ENCODE measurements at regions not wholly inside any gene's neighbourhood (a gene's known extent, or its start where the extent isn't known, plus 50 kb on each side); places are given as distances from the start of the nearest gene placed in this dataset.

GRCh38 chrX:23494741-23495140 lies 160.1 kb downstream of the PTCHD1 start:
- TF ChIP-seq CTCF (IDR thresholded peaks at IDR 0.05; ENCODE audit: control extremely low read depth, extremely low read depth), result no peak
- Histone ChIP-seq H3K27me3 (ENCODE audit: control insufficient read depth in 3 of 3, insufficient read depth in 3 of 3, low read length in 2 of 3) (peaks cover 0 to 2% (median 0%) of the 10 kb centered on the region in 3 donors), H3K9me3 (ENCODE audit: control insufficient read depth in 4 of 4, insufficient read depth in 3 of 4, low read length in 3 of 4) (peaks cover 0 to 2% (median under 1%) of the 10 kb centered on the region in 4 donors), H3K9ac (ENCODE audit: insufficient read depth in 1 of 2, low read length in 2 of 2) (no peak overlapping the region), H3K4me1 (ENCODE audit: control insufficient read depth in 5 of 5, insufficient read depth in 5 of 5, low read length in 5 of 5) (no peaks in the 10 kb centered on the region), H3K27ac (ENCODE audit: low read depth in 1 of 2, low read length in 1 of 2) (no peak overlapping the region), H3K4me3 (no peak overlapping the region), H3K36me3 (ENCODE audit: control insufficient read depth in 4 of 4, insufficient read depth in 4 of 4, low read length in 4 of 4) (no peaks in the 10 kb centered on the region)
- DNase-seq (no peak), ATAC-seq (ENCODE audit: insufficient read depth, low FRiP score) (no peak)
- WGBS, 2 donors, result 80 to 90% methylated on average over 12 of the region's 12 CpGs

GRCh38 chrX:23497919-23498318 lies 163.3 kb downstream of the PTCHD1 start:
- DNase-seq (no peak), ATAC-seq (ENCODE audit: insufficient read depth, low FRiP score) (no peak)
- Histone ChIP-seq H3K4me3 (no peak overlapping the region), H3K27me3 (ENCODE audit: control insufficient read depth in 3 of 3, insufficient read depth in 3 of 3, low read length in 2 of 3) (peaks cover 0 to 2% (median 0%) of the 10 kb centered on the region in 3 donors), H3K9me3 (ENCODE audit: control insufficient read depth in 4 of 4, insufficient read depth in 3 of 4, low read length in 3 of 4) (peaks cover 0 to 2% (median 1%) of the 10 kb centered on the region in 4 donors), H3K9ac (ENCODE audit: insufficient read depth in 1 of 2, low read length in 2 of 2) (no peak overlapping the region), H3K27ac (ENCODE audit: low read depth in 1 of 2, low read length in 1 of 2) (no peak overlapping the region), H3K36me3 (ENCODE audit: control insufficient read depth in 4 of 4, insufficient read depth in 4 of 4, low read length in 4 of 4) (no peaks in the 10 kb centered on the region), H3K4me1 (ENCODE audit: control insufficient read depth in 5 of 5, insufficient read depth in 5 of 5, low read length in 5 of 5) (no peaks in the 10 kb centered on the region)
- no peak for TF ChIP-seq CTCF (IDR thresholded peaks at IDR 0.05; ENCODE audit: control extremely low read depth, extremely low read depth)

GRCh38 chrX:23501974-23502373 lies 165.3 kb upstream of the PRDX4 start:
- ATAC-seq (ENCODE audit: insufficient read depth, low FRiP score) (peak; percentile 39), DNase-seq (no peak)
- Histone ChIP-seq H3K9me3 (ENCODE audit: control insufficient read depth in 4 of 4, insufficient read depth in 3 of 4, low read length in 3 of 4) (peaks cover 0 to 4% (median 0%) of the 10 kb centered on the region in 4 donors), H3K4me1 (ENCODE audit: control insufficient read depth in 5 of 5, insufficient read depth in 5 of 5, low read length in 5 of 5) (no peaks in the 10 kb centered on the region), H3K27me3 (ENCODE audit: control insufficient read depth in 3 of 3, insufficient read depth in 3 of 3, low read length in 2 of 3) (peaks cover 0 to 2% (median 0%) of the 10 kb centered on the region in 3 donors), H3K9ac (ENCODE audit: insufficient read depth in 1 of 2, low read length in 2 of 2) (no peak overlapping the region), H3K27ac (ENCODE audit: low read depth in 1 of 2, low read length in 1 of 2) (no peak overlapping the region), H3K36me3 (ENCODE audit: control insufficient read depth in 4 of 4, insufficient read depth in 4 of 4, low read length in 4 of 4) (no peaks in the 10 kb centered on the region), H3K4me3 (no peak overlapping the region)
- no peak for TF ChIP-seq CTCF (IDR thresholded peaks at IDR 0.05; ENCODE audit: control extremely low read depth, extremely low read depth)
- 72 to 84% methylated on average over 4 of the region's 4 CpGs for WGBS, 2 donors
